Esophagus muscularis mucosa (tissue), 4 donors: ENCODE measurements at regions not wholly inside any gene's neighbourhood (a gene's known extent, or its start where the extent isn't known, plus 50 kb on each side); places are given as distances from the start of the nearest gene placed in this dataset.

ENCODE experiments used
- DNase-seq: peaks from one replicate; pipeline ENCODE4 v3.0.0-alpha.2; 2017; ENCODE audit errors: extremely low spot score
- H3K27ac ChIP-seq, 4 donors: fragments of 200-600 bp; sonication (generic); replicated peaks in 1 of 4; 1 replicate in 3 of 4; 2 replicates in 1 of 4; pipeline ENCODE4 v1.5.1; 2016 to 2019; ENCODE audit warnings: mild to moderate bottlenecking in 1 of 4
- H3K27me3 ChIP-seq, 4 donors: fragments of 200-600 bp; sonication (generic); one replicate each; pipeline versions ENCODE4 v1.5.1 to v1.6.0; 2016 to 2019
- H3K36me3 ChIP-seq, 4 donors: fragments of 200-600 bp; sonication (generic); one replicate each; pipeline ENCODE4 v1.5.1; 2016 to 2019
- H3K4me1 ChIP-seq, 4 donors: fragments of 200-600 bp; sonication (generic); one replicate each; pipeline ENCODE4 v1.5.1; 2016 to 2019
- H3K4me3 ChIP-seq, 4 donors: fragments of 200-600 bp; sonication (generic); 1 replicate in 2 of 4; 2 replicates in 2 of 4; pipeline ENCODE4 v1.5.1; 2016 to 2019; ENCODE audit warnings: mild to moderate bottlenecking in 4 of 4, moderate library complexity in 1 of 4
- H3K9me3 ChIP-seq, 4 donors: fragments of 200-600 bp; sonication (generic); 1 replicate in 3 of 4; 2 replicates in 1 of 4; pipeline ENCODE4 v1.5.1; 2016 to 2019
- EP300 ChIP-seq: sonication (generic); formaldehyde crosslinking; IDR thresholded peaks from one replicate; pipeline ENCODE4 v1.6.1; 2017; ENCODE audit warnings: antibody characterized with exemption
- POLR2A ChIP-seq: fragments of 450-650 bp; IDR thresholded peaks from one replicate; pipeline ENCODE4 v1.6.1; 2017; ENCODE audit warnings: antibody characterized with exemption, moderate library complexity, mild to moderate bottlenecking, low read depth
- POLR2AphosphoS5 ChIP-seq, 2 donors: sonication (generic); formaldehyde crosslinking; IDR thresholded peaks; one replicate each; pipeline ENCODE4 v1.6.1; 2017; ENCODE audit warnings: antibody characterized with exemption in 2 of 2
- WGBS: methylation state at CpG from one replicate; pipeline ENCODE4 v1.1.5; 2018; 5-methylcytosine and 5-hydroxymethylcytosine counted together
- intact Hi-C: fragments of 100-400 bp; cut with DNase I; formaldehyde crosslinking; loops from one replicate; pipeline ENCODE4 v1.15.1; 2023
- TF ChIP-seq, protein P1 (sequence below), 3 experiments: fragments of 200-600 bp in 2 of 3; fragments of 450-650 bp in 1 of 3; sonication (generic) in 2 of 3; IDR thresholded peaks; one replicate each; pipeline ENCODE4 v1.5.1; 2017 to 2019; ENCODE audit warnings: antibody characterized with exemption in 3 of 3, mild to moderate bottlenecking in 2 of 3, moderate library complexity in 1 of 3

DNA sequence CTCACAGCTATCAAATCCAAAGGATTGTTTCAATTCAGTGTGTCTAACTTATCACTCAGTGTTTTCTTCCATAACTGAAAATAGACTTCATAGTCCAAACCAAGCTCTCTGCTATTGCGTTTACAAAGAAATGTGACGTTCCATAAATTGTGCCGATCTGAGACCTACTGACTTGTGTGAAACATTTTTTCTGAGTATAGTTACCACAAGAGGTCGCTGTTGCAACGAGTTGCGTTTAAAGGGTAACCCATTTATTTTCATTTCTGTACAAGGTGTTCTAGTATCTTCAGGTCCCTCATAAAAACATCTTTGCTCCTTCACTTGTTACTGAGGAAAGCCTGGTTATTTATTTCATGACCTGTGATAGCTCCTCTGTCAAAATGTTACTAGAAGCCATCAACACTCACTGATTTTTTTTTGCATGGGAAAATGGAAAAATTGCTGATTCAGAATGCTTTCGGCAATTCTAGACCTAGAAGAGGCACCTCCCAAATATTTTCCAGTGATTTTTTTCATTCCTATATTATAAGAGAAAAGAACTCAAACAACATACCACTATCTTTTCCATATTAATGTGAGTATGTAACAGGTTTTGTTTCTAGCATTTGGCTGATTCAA is 60.9 kb upstream of the OR4E1 start:
- intact Hi-C loops = no loop called here
- H3K27me3 ChIP-seq = peaks cover 0 to 9% (median 0%) of the 10 kb centered on the region in 4 donors
- no peak overlapping the region for H3K4me3 ChIP-seq
- no peaks in the 10 kb centered on the region for H3K9me3 ChIP-seq
- TF ChIP-seq EP300 = no peak
- TF ChIP-seq, protein P1, sequence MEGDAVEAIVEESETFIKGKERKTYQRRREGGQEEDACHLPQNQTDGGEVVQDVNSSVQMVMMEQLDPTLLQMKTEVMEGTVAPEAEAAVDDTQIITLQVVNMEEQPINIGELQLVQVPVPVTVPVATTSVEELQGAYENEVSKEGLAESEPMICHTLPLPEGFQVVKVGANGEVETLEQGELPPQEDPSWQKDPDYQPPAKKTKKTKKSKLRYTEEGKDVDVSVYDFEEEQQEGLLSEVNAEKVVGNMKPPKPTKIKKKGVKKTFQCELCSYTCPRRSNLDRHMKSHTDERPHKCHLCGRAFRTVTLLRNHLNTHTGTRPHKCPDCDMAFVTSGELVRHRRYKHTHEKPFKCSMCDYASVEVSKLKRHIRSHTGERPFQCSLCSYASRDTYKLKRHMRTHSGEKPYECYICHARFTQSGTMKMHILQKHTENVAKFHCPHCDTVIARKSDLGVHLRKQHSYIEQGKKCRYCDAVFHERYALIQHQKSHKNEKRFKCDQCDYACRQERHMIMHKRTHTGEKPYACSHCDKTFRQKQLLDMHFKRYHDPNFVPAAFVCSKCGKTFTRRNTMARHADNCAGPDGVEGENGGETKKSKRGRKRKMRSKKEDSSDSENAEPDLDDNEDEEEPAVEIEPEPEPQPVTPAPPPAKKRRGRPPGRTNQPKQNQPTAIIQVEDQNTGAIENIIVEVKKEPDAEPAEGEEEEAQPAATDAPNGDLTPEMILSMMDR (IDR thresholded peaks at IDR 0.05) = peak in 2 of 3 experiments; percentile 30
- WGBS = 16% methylated on average over 7 of the region's 7 CpGs
- H3K36me3 ChIP-seq = no peaks in the 10 kb centered on the region
- H3K27ac ChIP-seq = no peak overlapping the region
- no peak for DNase-seq
- H3K4me1 ChIP-seq = no peaks in the 10 kb centered on the region

DNA sequence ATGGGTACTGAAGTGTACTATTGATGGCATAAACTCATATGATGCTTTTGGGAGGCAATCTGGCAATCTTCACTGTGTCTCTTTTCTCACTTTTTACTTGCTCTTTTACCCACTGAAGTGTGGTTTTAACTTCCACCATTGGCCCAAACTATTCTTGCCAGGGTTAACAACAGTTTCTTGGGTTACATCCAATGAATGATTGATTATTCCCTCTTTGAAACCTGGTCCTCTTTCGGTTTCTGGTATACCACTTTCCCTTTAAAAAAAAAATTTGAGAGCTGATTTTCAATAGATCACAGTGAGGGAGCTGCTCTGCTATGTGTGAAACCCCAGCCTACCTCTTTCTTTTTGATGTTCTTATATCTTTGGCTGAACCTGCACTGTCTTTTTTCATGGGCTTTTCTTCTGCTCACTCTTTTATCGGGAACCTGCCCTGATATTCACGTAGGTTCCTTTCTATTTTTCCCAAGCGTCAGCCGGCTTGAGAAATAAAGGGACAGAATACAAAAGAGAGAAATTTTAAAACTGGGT is 56.1 kb upstream of the OR4E1 start:
- DNase-seq = no peak
- H3K27ac ChIP-seq = no peak overlapping the region
- 61% methylated on average over 5 of the region's 5 CpGs for WGBS
- TF ChIP-seq EP300 (no peak), POLR2A (no peak), POLR2AphosphoS5 (IDR thresholded peaks at IDR 0.05) (no peak)
- TF ChIP-seq, protein P1 (IDR thresholded peaks at IDR 0.05) = no peak
- H3K4me3 ChIP-seq = no peak overlapping the region
- no peaks in the 10 kb centered on the region for H3K27me3 ChIP-seq
- H3K9me3 ChIP-seq = no peaks in the 10 kb centered on the region
- no peaks in the 10 kb centered on the region for H3K36me3 ChIP-seq
- H3K4me1 ChIP-seq = no peaks in the 10 kb centered on the region
- intact Hi-C loops = no loop called here

DNA sequence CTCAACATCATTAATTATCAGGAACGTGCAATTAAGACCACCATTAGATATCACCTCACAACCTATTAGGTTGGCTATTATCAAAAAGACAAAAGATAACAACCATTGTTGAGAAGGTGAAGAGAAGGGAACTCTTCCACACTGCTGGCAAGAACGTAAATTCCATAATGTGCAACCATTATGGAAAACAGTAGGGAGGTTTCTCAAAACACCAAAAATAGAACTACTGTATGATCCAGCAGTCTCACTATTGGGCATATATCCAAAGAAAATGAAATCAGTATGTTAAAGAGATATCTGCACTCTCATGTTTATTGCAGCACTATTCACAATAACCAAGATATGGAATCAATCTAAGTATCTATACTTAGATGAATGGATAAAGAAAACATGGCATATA is 51.6 kb upstream of the OR4E1 start:
- Histone ChIP-seq H3K27me3 (peaks cover 0 to 14% (median 0%) of the 10 kb centered on the region in 4 donors), H3K4me1 (no peaks in the 10 kb centered on the region), H3K9me3 (no peaks in the 10 kb centered on the region), H3K36me3 (no peaks in the 10 kb centered on the region), H3K27ac (no peak overlapping the region), H3K4me3 (no peak overlapping the region)
- TF ChIP-seq EP300 (no peak), POLR2A (no peak), POLR2AphosphoS5 (IDR thresholded peaks at IDR 0.05) (no peak)
- TF ChIP-seq, protein P1 (IDR thresholded peaks at IDR 0.05) = no peak
- no peak for DNase-seq
- 54% methylated on average over 2 of the region's 2 CpGs for WGBS
- intact Hi-C loops = no loop called here

DNA sequence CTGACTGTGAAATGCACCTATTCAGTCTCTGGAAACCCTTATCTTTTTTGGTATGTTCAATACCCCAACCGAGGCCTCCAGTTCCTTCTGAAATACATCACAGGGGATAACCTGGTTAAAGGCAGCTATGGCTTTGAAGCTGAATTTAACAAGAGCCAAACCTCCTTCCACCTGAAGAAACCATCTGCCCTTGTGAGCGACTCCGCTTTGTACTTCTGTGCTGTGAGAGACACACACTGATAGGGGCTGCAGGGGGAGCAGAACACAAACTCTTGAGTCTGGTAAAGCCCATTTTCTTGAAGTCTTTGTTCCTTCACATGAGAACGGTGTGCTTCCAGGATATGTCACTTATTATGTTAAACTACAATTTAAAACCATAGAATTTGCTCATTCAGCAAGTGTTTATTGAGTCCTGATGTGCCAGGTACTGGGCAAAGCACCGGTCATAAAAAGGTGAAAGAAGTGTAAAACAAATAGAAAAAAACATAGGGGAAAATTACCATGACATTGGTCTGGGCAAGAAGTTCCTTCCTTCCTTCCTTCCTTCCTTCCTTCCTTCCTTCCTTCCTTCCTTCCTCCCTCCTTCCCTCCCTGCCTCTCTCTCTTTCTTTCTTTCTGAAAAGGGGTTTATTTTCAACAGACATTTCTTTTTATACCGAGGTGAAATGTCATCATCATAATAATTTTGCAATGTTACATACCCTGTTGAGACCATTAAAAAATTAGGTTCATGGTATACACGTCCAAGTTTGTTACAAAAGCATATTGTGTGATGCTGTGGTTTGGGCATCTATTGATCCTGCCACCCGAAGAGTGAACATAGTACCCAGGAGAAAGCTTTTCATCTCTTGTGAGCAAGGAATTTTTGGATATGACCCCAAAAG is 50.7 kb upstream of the OR4E1 start:
- Histone ChIP-seq H3K9me3 (no peaks in the 10 kb centered on the region), H3K4me3 (no peak overlapping the region), H3K27me3 (peaks cover 0 to 18% (median 0%) of the 10 kb centered on the region in 4 donors), H3K36me3 (no peaks in the 10 kb centered on the region), H3K4me1 (no peaks in the 10 kb centered on the region), H3K27ac (no peak overlapping the region)
- TF ChIP-seq POLR2AphosphoS5 (IDR thresholded peaks at IDR 0.05) (no peak), EP300 (no peak), POLR2A (no peak)
- TF ChIP-seq, protein P1 (IDR thresholded peaks at IDR 0.05) = no peak
- DNase-seq = no peak
- intact Hi-C loops = no loop called here
- 74% methylated on average over 8 of the region's 8 CpGs for WGBS
